PC-9 (cell line): ENCODE measurements at regions not wholly inside any gene's neighbourhood (a gene's known extent, or its start where the extent isn't known, plus 50 kb on each side); places are given as distances from the start of the nearest gene placed in this dataset.
"Not testable (repeated sequence)": the region's sequence is repeated elsewhere in the genome, so short reads cannot be mapped to it uniquely, and the experiment has no call there.

ENCODE experiments used
- EZH2 ChIP-seq: fragments of 200-600 bp; sonication (generic); IDR thresholded peaks from 2 replicates; pipeline ENCODE4 v1.8.0; 2017; ENCODE audit warnings: antibody characterized with exemption, low read depth
- TF ChIP-seq, protein P1 (sequence below): fragments of 200-600 bp; sonication (generic); conservative IDR thresholded peaks from 2 replicates; pipeline ENCODE4 v1.6.1; 2017; ENCODE audit warnings: mixed run types, antibody characterized with exemption, mild to moderate bottlenecking, moderate library complexity

DNA sequence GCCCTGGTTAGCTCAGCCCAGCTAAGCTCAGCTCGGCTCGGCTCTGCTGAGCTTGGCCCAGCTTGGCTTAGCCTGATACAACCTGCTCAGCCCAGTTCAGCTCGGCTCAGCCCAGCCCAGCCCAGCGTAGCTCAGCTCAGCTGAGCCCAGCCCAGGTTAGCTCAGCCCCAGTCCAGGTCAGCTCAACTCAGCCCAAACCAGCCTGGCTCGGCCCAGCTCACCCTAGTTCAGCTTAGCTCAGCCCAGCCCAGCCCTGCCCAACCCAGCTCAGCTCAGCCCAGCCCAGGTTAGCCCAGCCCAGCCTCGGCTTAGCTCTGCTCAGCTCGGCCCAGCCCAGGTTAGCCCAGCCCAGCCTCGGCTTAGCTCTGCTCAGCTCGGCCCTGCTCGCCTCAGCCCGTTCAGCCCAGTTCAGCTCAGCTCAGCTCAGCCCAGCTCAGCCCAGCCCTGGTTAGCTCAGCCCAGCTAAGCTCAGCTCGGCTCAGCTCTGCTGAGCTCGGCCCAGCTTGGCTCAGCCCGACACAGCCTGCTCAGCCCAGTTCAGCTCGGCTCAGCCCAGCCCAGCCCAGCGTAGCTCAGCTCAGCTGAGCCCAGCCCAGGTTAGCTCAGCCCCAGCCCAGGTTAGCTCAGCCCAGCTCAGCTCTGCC lies 332.8 kb downstream of the TMEM121 start:
- TF ChIP-seq, protein P1, sequence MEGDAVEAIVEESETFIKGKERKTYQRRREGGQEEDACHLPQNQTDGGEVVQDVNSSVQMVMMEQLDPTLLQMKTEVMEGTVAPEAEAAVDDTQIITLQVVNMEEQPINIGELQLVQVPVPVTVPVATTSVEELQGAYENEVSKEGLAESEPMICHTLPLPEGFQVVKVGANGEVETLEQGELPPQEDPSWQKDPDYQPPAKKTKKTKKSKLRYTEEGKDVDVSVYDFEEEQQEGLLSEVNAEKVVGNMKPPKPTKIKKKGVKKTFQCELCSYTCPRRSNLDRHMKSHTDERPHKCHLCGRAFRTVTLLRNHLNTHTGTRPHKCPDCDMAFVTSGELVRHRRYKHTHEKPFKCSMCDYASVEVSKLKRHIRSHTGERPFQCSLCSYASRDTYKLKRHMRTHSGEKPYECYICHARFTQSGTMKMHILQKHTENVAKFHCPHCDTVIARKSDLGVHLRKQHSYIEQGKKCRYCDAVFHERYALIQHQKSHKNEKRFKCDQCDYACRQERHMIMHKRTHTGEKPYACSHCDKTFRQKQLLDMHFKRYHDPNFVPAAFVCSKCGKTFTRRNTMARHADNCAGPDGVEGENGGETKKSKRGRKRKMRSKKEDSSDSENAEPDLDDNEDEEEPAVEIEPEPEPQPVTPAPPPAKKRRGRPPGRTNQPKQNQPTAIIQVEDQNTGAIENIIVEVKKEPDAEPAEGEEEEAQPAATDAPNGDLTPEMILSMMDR, result not testable (repeated sequence)
- TF ChIP-seq EZH2, result not testable (repeated sequence)
